Activated CD4-positive, alpha-beta T cell treated with anti-CD3 and anti-CD28 coated beads for 1 hour (primary cell): ENCODE measurements at regions not wholly inside any gene's neighbourhood (a gene's known extent, or its start where the extent isn't known, plus 50 kb on each side); places are given as distances from the start of the nearest gene placed in this dataset.
"Not testable (repeated sequence)": the region's sequence is repeated elsewhere in the genome, so short reads cannot be mapped to it uniquely, and the experiment has no call there.

Experiments used
- DNase-seq: peaks from one replicate; pipeline ENCODE4 v3.0.0-alpha.2; 2020

DNA sequence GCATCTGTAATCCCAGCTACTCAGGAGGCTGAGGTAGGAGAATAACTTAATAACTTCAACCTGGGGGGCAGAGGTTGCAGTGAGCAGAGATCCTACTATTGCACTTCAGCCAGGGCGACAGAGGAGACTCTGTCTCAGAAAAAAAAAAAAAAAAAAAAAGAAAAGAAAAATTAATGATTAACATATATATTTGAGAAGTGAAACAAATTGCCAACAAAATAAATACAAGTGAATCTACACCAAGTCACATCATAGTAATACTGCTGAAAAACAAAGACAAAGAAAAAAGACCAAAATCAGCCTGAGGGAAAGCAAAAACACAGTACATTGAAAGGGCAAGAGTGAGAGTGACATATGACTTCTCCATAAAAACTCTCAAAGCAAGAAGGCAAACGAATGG, 123.7 kb downstream of the CASP12 start:
- DNase-seq = no peak

DNA sequence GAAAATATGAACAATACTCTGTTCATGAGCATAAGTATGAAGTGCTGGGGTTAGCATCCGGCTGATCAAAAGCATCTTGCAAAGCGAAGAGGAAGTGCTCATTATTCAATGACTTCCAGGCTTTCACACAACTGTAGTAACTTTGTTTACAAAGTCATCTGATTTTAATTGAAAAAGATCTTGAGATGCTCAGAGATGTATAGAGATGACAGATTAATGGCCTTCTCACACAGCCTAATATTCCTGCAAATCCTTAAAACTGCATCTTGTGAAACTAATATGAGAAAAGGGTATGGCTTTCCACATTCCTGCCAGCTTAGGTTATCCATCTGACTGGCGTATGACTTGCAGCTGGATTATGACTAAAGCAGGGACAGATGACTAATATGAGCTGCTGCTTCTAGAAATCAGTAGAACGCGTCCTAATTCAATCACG, 125.4 kb downstream of the CASP12 start:
- DNase-seq = no peak

DNA sequence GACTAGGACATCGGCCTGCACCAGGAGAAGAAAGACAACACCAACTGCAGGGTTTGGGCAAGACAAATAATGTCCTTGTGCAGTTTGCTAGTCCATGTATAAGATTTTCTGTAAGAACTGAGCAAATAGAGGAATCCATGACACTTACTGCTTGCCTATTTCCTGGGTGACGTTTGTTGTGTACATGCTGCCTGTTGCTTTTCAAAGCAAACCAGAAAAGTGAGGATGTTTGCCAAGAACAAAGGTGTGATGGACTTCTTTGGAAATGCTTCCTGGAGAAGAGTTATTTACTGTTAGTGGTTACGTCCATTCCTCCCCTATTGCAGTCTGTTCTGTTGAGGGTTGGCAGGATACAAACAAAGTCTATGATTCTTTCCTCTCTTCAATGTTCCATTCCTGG, 126.5 kb downstream of the CASP12 start:
- no peak for DNase-seq

DNA sequence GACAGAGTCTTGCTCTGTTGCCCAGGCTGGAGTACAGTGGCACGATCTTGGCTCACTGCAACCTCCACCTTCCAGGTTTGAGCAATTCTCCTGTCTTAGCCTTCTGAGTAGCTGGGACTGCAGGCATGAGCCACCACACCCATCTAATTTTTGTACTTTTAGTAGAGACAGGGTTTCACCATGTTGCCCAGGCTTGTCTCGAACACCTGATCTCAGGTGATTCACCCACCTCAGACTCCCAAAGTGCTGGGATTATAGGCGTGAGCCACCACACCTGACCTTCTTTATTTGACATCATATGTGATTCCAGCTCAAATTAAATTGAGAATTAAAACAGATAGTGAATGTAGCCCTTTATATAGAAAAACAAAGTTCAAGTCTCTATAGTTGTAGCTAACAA, 127.2 kb downstream of the CASP12 start:
- DNase-seq = not testable (repeated sequence)

DNA sequence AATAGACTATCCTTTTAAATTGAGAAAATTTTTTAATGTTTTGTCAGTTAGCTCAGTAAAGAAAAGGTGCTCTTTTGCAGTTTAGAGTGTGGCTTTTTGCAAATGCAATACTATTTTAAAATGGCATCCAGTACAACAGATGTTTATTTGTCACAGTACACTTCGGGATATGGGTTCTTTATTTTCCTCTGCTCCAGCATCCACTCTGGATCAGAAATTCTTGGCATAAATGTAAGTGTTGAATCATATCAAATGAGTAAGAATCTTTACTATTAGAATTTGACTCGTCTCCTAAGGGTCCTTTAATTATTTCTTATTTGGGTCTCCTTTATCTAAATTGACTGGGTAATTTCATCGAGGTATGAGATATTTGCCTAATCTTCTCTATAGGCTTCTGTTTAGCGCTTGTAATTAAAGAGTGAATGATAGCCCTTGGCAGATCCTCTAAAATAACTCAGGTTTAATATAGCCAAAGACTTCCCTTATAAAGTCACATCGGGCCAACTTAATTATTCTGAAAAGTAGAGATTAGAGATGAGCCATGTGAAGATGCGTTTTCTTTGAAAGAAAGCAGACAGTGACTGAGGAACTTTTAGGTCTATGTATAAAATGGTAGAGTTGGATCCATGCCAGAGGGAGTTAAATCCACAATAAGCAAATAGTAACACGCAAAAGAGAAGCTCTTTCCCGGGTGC, 132.7 kb downstream of the CASP12 start:
- DNase-seq = no peak

DNA sequence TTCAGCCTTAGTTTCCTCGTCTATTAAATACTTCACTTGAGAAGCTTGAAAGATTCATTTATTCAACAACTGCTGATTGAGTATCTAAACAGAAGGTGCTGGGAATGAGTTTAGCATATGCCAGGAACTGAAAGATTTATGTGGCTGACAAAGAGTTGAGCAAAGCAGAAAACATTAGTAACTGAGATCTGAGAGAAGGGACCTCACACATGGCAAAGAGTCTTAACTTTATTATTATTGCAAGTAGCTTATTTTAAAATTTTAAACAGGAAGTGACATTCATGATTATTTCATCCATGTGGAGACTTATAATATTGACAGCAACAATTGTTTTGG, 133.6 kb downstream of the CASP12 start:
- no peak for DNase-seq

DNA sequence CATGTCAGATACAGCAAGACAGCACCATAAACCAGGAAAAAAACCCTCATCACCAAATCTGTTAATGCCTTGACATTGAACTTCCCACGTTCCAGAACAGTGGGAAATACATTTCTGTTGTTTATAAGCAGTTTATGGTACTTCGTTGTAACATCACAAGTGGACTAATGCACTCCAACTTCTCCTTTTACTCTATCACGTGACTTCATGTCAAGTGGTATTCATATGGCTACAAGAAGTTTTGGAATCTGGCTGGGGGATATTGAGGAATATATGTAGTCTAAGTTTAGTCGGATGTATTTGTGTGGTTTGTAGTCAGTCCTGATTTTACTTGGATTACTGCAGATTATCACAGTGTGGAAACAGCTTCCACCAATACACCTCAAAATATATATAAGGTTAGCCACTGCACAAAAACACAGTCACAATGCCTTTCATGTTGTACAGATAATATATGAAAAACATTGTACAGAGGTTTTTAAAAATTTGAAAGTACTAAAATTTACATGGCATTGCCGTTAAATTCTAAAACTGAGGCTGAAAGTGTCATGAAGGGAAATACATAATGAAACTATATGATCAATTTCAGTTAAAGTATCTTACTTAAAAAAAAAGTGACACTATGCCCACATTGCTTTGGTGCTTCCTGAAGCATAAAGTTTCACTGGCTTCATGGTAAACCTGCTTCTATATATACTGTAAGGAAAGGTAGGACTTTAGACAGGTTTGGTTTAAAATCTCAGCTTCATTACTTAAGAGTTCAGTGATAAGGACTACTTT, 134.1 kb downstream of the CASP12 start:
- no peak for DNase-seq

DNA sequence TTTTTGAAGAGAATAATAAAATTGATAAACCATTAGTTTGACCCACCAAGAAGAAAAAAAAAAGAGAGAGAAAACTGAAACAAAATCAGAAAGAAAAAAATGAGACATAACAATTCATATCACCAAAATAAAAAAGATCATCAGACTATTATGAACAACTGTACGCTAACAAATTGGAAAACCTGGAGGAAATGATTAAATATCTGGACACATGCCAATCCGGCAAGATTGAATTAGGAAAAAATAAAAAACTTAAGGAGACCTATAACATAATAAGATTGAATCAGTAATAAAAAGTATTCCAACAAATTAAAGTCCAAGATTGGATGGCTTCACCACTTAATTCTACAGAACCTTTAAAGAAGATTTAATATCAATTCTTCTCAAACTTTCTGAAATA, 136.7 kb downstream of the CASP12 start:
- no peak for DNase-seq

DNA sequence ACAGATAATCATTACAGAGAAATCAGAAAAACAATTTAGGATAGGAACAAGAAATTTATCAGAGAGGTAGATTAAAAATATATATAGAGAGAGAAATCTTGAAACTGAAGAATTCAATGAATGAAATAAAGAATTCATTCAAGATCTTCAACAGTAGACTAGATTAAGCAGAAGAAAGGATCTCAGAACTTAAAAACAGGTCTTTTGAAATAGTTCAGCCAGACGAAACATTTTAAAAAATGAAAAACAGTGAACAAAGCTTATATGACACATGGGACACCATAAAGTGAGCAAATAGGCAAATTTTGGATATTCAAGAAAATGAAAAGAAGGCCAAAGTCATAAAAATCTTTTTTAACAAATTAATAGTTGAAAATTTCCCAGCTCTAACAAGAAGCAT, 138.8 kb downstream of the CASP12 start:
- no peak for DNase-seq

DNA sequence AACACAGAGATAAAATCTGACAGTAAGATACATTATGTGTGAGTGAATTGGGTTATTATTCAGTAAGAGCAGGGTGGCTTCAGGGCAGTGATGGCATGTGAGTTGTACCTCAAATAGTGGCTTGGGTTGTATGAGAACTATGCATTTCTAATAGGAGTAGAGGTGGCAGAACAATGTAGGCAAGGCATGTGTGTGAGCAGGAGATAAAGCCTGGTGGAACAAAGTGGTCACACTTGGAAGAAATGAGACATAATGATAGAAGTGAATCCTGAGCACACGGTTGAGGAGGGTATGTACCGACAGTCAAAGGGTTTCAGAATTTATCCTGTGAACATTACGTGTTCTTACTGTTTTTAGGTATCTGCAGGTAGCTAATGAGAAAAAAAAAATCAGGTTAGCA, 159.3 kb downstream of the CASP12 start:
- DNase-seq = no peak

DNA sequence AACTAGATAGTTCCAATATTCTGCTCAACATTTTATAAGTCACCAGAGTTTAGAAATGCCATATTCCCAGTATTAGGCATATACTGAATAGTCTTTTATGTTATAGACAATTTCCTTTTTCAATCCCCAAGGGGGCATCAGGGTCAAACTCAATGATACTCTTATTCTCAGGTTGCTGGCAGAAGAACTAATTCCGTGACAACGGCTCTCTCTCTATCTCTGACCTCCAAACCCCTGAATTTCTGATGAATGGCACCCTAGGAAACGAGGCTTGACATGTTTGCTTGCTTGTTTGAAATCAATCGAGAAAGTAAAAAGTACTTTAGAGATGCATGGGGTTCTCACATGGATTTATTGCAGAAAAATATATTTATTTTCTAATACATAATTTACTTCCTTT, 160.1 kb downstream of the CASP12 start:
- DNase-seq = no peak

DNA sequence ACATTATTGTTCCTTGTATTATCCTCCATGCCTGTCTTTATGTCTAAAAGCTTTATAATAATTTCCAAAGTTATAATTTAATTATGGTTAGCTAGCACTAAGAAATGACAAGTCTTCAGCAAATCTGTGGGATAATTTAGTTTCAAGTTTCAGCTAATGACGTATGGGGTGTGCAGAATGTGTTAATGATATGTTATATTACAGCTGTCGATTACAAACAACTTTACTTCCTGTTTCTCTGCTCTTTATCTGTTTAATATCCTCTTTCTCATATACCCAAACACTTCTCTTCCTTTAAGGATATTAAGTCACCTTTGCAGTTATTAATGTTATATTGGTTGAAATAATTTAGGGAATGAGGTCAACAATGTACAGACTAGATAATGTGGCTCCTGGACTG, 161.8 kb downstream of the CASP12 start:
- DNase-seq = no peak

DNA sequence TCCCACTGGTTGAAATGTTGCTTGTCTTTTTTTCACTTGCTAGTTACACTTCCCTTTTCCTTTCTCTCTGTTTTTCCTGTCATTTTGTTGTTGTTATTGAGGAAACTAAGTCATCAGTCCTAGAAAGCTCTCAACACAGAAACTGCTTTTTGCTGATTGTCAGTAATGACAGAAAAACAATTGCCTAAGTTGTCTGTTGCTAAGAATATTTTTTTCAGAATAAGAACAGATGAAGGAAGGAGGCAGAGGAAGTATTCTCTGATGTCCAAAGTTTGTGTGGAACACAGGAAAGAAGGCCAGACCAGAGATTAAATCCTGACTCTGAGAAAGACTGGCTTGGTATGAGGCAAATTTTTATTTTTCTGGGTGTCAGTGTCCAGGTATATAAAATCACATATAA, 163.3 kb downstream of the CASP12 start:
- no peak for DNase-seq

DNA sequence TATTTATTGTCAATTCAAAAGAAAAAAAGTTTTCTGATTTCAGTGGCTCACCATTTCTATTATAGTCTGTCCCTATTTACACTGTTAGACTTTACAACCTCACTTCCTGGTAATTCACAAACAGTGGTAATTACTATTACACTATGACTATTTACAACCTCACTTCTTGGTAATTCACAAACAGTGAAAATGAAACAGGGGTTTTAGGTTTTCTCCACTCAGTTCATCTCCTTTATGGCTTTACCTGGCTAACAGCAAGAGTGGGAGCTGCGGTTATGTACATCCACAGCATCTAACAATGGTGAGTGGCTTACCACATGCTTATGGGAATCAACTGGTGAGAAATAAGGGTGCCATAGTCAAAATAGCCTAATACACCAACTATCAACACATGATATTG, 166.4 kb downstream of the CASP12 start:
- no peak for DNase-seq

DNA sequence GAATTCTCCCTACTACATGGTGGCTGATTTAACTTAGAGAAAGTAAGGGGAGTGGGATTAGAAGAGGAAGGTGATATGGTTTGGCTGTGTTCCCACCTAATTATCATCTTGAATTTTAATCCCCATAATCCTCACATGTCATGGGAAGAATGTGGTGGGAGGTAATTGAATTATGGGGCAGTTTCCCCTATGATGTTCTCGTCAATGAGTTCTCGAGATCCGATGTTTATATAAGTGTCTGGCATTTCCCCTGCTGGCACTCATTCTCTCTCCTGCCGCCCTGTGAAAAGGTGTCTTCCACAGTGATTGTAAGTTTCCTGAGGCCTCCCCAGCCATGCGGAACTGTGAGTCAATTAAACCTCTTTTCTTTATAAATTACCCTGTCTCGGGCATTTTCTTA, 169.3 kb downstream of the CASP12 start:
- DNase-seq = no peak

DNA sequence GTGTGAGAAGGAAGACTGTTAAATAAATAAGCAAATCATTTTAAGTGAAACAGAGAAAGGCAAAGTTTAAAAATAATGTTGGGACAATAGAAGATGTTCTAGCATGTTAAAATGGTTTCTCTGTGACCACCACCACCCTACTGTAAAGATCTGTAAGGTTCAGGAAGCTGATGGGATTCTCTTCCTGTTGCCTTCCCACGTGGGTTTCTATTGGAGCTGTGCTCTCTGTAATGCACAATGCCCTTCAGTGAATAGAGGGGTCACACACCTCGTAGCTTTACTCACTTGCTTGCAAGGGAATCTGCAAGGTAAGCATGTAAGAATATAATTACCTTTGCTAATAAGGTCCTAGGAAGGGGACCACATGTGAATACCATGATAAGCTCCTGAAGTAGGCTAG, 170.5 kb downstream of the CASP12 start:
- DNase-seq = no peak

DNA sequence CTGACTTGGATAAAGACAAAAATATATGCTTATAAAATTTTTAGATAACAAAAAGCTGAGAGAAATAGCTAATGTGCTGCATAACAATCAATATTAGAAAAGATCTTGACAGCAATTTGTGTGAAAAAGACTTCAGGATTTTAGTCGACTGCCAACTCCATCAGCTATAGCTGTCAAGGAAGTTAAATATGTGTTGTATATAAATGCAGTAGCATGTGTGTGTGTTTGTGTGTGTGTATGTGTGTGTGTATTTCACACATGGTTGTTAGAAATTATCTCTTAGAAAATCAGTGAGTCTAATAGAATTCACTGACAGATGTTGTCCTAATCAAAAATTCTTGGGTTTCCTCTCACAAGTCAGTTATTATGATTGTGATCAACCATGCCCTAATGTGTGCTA, 171.2 kb downstream of the CASP12 start:
- no peak for DNase-seq

DNA sequence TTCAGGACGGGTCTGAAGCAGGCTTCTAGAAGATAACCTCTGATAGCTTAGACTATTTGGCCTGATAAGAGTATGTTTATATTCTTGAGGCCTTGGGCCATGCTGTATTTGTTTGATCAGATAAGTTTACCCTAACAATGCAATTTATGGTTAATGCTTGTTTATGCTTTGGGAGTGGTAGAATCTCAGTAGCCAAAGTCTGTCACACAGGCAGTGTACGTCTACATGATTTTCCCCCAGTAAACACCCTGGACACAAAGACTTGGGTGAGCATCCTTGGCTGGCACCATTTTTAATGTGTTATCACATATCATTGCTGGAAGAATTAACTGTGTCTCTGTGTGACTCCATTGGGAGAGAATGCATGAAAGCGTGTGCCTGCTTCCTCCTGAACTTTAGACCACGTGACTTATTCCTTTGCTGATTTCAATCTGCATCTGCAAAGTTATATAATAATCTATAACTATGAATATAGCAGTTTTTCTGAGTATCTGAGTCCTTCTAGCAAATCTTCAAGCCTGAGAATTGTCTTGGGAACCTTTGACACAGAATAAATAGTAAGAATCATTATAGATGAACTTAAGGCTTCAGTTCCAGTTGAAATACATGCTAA, 172.4 kb downstream of the CASP12 start:
- no peak for DNase-seq

DNA sequence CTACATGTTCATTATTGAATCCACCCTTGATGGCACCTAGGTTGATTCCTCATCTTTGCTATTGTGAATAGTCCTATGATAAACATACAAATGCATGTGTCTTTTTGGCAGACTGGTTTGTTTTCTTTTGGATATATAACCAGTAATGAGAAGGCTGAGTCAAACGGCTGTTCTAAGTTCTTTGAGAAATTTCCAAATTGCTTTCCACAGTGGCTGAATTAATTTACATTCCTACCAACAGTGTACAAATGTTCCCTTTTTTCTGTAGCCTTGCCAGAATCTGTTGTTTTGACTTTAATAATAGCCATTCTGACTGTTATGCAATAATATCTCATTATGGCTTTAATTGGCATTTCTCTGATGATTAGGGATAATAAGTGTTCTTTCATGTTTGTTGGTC, 184.9 kb downstream of the CASP12 start:
- DNase-seq = no peak

DNA sequence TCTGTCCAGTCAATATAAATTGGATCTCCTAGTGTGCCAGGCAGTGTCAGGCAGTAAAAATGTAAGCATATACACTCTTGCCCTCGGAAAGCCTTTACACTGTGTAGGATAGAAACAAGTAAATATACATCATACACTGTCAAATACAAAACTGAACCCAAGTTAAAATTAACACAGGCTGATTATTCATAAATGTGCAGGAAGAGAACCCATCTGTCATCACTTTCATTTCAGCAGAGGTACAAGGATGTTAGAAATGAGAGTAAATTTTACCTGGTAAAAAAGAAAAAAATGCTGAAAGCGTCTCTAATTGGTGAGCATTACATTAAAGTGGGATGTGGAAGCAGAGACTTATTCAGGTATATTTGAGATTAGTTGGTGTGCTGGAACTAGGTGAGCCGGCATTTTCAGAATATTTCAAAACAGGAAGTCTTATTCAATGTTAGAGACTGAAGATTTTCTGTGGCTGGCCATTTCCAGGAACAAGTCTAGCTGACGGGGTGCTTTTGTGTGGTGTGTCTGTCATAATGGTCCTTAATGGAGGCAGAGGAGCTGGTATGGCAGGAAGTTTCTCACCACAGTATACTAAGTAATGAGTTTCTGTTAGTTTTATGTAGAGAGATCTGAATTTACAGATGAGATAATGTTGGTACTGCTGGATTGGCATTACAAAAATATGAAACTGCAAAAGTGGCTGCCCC, 192.6 kb downstream of the CASP12 start:
- DNase-seq = peak; percentile 45

DNA sequence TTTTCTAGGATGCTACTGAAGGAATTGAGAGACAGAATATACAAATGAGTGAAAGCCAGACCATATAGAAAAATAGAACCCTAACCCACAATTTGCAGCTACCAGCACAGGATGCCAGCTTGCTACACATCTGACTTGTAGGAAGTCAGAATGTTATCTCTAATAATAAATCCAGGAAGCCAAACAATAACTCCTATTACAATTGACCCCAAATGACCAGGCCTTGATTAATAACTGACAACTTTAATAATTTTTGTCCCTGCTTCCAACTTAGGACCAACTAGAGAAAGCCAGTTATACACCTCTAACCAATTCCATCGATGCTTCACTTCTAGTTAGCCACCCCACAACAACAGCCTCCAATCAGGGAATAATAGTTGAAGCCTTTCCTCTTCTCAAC, 193.4 kb downstream of the CASP12 start:
- no peak for DNase-seq

DNA sequence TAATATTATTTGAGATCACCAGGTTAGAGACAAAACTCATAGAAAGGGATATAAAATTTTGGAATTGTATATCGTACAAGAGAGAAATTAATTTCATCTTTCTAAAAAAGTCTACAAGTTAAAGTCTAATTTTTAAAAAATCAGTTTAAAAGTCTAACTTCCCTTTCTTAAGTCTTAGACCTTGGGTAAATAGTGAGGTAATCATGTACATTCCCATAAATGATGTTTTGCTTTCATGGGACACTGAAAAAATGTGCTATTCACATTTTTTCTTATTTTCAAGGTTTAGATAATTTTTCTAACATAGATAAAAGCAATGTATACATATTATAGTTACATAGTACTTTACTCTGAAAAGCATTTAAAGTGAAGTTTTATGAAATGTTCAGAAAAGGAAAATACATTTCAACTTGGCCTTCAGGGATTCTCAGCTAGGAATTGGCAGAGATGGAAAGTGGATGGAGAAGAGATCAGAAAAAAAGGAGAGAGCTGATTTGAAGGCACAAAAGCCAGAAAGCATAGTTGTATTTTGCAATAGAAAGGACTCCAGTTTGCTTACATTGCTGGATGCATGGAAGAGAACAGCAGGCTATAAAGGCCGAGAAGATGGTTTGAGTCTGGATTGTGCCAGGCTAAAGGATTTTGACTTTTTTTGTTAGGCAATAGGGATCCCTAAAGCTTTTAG, 194.0 kb downstream of the CASP12 start:
- no peak for DNase-seq

DNA sequence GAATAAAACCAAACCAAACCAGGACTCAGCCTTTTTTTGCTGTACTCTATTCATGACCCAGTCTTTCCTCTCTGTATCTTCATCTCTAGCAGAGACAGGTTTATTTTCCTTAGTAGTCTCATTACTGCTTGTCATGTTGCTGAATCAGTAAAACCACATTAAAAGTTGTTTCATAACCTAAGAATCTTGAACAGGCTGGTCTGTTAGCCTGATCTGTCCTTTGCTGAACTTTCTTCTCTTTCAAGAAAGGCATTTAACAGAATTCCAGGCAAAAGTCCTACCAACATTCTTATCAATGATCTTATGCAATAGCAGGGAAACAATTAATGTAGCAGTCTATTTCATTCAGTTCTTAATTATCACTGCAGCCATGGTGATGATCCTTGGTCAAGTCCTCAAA, 197.7 kb downstream of the CASP12 start:
- no peak for DNase-seq
